ENCODE measurements at regions not wholly inside any gene's neighbourhood (a gene's known extent, or its start where the extent isn't known, plus 50 kb on each side); places are given as distances from the start of the nearest gene placed in this dataset.
"Not testable (repeated sequence)": the region's sequence is repeated elsewhere in the genome, so short reads cannot be mapped to it uniquely, and the experiment has no call there.

DNA sequence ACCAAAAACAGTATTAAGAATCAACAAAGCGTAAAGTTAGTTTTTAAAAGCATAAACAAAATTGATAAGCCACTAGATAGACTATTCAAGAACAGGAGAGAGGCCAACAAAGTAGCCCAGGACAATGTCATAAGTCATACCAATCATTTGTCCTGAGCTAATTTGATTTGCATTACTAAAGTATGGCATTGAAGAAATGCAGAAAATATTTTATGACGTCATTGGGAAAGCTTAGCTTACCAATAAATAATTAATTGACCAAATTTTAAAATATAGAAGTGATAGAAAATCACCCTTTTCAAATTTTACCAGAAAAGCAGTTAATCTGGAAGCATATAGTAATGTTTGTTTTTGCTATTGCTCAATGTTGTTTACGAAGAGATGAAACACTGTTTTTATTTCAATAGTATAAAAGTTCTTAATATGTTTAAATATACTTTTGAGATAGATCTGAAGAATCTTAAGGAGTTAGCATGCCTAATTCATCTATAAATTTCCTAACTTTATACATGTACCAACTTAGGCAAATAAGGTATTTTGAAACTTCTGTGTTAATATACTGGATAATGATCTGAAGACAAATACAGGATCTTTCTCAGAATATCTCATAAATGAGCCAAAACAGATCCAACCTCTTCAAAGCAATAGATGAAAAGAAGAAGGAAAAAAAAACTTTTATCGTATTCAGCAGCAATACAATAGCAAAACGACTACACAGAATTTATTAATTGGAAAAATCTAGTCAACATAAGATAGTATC is 1118.5 kb downstream of the SLC16A7 start:
- no peak for DNase-seq

DNA sequence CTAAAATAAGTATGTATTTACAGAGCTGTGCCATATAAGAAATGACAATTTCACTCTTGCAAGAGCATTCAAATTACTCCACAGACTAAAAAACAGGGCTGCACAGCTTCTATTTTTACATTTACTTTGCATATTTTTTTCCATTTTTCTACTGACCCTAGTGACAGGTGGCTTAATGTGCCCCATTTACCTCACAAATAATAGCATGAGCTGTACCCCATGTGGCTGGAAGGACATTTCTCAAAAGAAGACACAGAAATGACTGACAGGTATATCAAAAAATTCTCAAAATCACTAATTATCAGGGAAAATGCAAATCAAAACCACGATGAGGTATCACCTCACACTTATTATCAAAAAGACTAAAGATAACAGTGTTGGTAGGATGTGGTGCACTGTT is 1128.6 kb downstream of the SLC16A7 start:
- no peak for DNase-seq

DNA sequence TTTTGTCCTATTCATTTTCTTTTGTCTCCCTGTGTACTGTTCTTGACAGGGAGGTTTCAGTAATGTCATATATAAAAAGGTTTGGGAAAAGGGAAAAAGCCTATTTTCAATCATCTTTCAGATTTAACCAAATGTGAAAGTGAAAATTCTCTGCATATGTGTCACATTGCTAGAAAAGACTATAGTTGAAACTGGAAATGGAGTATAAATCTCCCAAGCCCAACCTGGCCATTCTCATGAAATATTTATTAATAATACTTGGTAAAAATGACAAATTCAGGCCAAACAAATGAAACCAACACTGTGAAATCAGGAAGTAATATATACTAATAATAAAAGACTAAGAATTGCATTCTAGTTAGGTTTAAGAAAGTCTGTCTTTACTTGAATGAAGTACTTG is 1129.2 kb downstream of the SLC16A7 start:
- no peak for DNase-seq

DNA sequence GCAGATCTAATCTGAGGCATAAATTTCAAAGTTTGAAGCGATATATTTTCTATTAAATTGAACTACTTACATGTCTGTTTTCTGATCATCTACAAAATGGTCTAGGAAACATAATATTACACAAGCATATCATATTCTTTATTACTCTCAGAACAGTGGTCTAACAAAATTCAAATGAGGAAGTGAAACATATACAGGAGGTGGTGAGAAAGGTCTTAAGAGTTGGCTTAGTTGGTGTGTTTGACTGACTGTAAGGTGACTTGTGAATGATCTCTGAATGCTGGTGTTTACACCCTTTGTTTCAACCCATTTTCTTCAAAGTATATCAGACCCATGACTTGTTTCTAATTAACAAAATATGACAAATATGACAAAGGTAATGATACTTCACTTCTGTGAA is 1156.8 kb downstream of the SLC16A7 start:
- no peak for DNase-seq

DNA sequence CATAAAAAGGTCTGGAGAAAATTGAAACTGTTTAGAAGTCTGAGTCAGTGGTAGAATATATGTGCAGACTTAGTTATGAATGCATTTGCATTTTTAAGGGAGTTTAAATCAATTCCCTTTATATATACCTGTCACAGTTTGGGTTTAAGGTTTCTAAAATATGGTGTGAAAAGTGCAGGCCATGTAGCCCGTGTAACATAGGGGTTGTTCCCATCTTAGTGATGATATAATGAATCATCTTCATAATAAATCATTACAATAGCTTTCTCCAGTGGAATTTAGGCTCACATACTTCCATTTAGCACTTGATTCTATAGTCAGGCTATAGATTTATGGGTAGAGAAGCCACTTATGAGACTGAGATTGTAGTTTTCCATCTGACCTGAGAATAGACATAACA is 1162.4 kb downstream of the SLC16A7 start:
- no peak for DNase-seq

DNA sequence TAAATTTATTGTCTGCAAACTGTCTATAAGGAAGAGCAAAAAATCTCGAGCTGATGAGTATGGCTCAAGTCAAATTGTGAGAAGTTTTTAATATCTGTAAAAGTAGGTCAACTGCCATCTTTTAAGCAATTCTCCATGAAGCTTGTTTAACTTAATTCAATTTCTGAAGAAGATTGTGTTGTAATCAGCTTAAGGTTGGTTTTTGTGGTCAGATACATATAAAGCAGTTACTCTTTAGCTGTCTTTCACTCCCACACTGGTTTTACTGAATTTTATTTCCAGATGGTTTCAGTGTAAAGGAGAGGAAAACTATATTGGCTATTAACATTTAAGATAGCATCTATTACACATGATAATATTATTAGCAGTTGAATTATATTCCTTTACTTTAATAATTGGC is 1165.1 kb downstream of the SLC16A7 start:
- no peak for DNase-seq

DNA sequence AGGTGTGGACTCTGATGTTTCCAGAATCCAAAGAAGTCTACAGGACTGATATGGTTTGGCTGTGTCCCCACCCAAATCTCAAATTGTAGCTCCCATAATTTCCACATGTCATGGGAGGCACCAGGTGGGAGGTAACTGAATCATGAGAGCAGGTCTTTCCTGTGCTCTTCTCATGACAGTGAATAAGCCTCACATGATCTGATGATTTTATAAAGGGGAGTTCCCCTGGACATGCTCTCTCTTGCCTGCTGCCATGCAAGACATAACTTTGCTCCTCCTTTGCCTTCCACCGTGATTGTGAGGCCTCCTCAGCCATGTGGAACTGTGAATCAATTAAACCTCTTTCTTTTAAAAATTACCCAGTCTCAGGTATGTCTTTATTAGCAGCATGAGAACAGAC is 1205.3 kb downstream of the SLC16A7 start:
- DNase-seq: not testable (repeated sequence)

DNA sequence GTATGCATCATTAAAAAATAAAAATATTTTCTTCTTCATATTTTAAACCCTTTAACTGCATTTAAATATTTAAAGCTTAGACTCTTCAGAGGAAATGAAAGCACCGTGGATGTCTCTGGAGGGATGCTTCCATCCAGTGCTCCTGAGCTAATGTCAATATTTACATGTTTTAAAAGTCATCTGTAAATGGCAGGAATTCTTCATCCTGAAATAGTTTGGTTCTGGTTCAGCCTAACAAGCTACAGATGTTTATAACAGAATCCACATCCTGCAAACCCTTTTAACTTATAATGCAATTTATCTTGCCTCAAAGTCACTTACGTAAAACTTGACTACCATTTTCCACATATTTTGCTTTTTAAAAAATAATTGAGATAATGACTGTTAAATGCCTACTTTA is 1207.3 kb downstream of the SLC16A7 start:
- no peak for DNase-seq

DNA sequence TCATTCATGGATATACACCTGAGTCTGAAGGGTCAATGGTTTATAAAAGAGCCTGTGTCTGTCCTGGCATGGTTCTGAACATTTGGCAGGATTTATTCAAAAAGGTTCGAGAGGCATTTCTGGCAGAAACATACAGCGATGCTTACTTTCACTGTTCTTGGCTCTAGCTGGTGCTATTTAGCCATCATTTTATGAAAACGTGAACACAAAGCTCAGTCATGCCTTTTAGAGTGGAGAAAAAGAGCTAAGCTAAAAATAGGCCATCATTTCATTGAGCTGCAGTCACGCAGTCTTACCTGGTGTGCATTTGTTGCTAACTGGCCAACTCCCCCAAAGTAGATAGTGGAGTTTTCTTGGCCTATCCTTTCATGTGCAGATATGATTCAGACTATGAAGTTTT is 1209.5 kb downstream of the SLC16A7 start:
- no peak for DNase-seq

DNA sequence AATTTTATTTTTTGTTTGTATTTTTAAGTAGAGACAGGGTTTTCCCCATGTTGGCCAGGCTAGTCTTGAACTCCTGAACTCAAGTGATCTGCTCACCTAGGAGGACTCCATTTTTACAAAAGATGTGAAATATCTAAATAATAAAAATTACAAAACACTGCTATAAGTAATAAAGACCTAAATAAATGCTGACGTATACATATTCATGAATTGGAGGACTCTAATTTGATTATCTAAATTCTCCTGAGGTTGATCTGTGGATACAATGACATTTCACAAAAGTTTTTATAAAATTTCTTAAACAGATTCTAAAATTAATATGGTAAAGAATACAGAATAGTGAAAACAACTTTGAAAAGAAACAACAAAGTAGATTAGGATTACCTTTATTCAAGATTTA is 1224.0 kb downstream of the SLC16A7 start:
- DNase-seq: no peak

DNA sequence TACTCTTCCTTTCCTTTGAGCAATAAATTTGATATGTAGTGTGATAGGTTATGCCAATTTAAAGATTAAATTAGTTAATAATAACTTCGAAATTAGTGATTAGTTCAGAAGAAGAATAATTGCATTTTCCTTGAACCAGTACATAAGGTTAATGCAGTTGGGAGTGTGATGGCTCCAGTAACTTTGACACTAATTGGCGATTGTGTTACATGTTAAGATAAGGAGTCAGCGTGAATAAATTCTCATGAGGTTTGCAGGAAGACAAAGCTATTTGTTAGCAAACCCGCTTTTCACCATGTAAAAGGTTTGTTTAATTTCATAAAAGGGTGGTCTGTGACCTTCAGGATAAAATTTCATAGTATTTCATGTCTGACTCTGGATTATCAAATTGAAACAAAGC is 1226.8 kb downstream of the SLC16A7 start:
- DNase-seq: no peak

DNA sequence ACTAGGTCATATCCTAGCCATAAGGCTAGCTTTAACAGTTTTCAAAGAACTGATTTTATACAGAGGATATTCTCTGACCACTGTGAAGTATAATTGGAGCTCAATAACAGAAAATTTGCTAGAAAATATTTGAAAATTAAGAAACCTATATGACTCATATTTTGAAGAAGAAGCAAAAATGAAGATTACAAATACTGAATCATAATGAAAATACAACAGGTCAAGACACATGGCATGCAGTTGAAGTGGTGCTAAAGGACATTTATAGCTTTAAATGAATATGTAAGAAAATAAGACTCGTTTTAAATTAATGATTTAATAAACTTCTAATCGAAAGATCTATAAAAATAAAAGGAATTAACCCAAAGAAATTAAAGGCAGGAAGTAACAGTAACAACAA is 1234.6 kb downstream of the SLC16A7 start:
- no peak for DNase-seq

DNA sequence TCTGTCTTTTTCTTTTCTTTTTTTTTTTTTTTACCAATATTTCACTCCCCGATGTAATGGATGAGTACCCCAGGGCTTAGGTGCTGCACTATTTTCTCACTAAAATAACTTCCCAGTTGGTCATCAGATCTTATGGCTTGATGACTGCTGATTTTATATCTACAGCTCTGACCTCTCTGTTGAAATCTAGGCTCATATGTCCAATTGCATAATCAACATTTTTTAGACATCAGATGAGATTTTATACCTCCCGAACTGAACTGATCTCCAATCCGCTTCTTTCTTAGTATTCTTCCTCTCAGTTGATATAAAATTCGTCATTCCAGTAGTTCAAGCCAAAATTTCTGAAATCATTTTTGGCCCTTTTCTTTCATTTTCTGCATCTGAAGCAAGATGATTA is 1236.5 kb downstream of the SLC16A7 start:
- no peak for DNase-seq

DNA sequence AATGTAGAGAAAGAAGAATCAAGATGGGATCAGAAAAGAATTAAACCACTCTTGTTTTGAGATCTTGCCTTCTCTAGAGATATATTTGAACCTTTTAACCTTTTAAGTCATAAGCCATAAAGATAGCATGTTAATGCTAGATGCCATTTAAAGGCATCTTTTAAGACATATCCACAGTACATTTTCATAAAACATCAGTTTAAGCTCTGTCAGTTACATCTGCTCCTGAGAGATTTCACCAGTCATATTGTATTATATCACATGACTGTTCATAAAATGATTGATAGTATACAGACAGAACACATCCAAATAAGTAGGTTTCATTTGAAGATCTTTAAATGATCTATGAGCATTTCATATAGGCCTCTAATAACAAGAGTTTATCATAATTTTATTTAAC is 1238.5 kb downstream of the SLC16A7 start:
- no peak for DNase-seq

DNA sequence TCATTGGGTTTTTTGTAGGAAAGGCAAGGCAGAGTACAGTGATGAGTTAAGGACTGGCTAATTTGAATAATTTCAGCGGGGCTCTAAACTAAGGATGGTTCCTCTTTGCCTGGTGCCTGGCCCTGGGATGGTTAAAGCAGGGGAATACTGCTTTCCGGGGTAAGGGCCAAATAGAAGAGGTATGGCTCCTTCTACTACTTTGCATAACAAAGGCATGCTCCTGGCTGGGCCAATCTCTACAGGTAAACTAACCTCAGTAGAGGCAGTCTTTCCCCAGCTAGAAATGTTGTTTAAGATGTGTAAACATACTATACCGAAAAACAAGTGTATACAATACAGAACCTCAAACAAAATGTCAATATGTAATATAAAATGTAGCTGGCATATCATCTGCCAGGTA is 1239.0 kb downstream of the SLC16A7 start:
- DNase-seq: no peak

DNA sequence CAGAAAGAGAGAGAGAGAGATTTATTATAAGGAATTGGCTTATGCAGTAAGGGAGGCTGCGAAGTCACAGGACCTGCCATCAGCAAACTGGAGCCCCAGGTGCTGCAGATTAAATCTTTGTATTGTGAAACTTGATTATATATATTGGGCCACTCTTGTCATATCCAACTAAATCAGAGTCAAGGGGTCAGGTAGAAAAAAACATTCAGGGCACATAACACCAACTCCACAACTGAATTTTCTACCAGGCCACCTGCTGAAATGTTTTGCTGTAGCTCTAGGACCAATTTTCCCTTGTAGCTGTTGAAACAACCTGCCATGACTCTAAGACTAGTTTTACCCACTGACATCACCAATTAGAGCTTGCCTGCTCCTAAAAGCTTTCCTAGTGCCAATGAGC is 1240.8 kb downstream of the SLC16A7 start:
- DNase-seq: no peak

DNA sequence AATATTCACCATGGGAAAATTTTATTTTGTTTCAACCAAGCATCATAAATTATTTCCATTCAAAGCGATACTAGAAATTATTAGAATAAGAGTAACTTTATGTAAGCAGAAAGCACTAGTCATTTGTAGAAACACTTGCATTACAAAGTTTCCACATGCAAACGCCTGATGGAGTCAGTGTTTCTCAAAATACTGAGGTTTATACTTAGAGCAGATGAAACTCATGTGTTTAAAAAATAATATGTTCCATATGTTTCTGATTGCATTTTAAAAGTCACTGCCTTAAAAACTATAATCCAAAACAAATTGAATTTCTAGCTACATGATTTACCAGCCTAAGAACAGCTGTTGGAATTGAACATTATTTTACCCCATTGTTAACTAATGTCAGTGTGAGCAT is 1246.4 kb downstream of the SLC16A7 start:
- DNase-seq: no peak

DNA sequence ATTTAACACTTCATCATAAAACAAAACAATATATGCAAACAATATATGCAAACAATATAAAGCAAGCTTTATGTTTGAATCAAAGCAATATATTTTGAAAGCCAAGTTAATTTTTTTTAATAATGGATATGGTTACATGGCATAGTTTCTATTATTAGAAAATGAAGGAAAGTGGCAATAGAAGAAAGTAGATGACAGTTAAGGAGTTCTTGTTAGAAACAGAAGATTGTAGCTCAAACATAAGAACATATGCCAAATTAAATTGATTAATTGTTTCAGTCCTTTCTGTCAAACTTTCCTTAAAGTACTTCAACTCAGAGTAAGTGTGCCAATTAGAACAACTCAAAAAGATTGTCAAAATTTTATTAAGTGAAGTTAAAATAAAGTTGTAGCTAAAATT is 1248.3 kb downstream of the SLC16A7 start:
- no peak for DNase-seq

DNA sequence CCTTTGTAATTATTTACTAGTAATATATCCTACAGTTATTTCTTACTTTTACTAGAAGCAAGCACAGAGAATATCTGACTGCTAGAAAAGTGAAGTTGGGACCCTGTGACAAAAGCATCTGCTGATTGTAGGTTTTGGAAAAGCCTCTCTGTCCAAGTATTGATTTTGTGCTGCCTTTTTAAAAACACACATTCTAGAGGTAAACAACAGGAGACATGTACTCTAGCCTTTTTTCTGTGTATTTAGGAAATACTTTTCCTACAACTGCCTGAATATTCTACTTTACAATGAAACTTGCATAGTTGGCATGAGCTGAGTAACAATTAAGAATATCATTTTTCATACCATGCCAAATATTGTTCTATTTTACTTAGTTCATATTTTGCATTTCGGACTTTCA is 1249.0 kb downstream of the SLC16A7 start:
- DNase-seq: no peak

DNA sequence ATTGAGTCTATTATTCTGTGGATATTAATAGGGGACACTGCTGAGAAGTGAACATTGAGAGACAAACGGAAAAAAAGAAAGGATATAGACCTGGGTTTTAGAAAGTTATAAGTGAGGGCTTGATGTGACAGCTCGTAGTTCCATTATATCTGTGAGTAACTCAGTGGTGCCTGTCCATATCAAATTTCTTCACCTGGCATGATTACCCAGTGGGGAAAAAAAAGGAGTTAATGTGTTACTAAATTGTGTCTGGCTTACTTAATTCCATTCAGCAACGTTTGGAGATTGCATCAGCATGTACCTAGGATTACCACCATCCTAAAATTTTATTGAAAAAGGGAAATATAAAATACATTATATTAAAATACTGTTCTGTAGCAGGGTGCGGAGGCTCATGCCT is 1249.9 kb downstream of the SLC16A7 start:
- no peak for DNase-seq

DNA sequence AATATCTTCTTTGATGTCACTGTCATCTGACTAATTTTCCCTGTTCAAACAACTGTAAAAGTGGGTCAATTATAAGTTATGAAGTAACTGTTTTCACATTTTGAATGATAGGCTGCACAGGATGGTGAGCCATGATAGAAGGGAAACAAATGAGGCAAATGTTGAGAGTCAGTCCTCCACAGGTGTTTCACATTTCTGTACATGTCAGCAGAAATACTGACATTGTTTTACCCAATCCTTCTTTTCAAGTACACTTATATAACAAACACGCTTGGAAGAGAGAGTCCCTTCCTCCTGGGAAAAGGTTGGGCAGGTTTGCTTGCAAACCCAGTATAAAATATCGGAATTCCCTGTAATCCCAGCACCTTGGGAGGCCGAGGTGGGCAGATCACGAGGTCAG is 1251.5 kb downstream of the SLC16A7 start:
- DNase-seq: no peak

DNA sequence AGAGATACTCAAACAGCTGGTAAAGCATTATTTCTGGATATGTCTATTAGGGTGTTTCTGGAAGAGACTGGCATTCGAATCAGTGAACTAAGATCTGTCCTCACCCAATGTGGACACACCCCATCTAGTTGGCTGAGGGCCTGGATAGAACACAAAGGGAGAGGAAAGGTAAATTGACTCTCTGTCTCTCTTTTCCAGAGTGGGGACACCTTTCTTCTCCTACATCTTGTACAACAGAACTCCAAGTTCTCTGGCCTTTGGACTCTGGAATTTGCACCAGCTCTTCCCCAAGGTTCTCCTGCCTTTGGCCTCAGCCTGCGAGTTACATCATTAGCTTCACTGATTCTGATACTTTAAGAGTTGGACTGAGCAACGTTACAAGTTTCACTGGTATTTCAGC is 1253.9 kb downstream of the SLC16A7 start:
- DNase-seq: no peak

DNA sequence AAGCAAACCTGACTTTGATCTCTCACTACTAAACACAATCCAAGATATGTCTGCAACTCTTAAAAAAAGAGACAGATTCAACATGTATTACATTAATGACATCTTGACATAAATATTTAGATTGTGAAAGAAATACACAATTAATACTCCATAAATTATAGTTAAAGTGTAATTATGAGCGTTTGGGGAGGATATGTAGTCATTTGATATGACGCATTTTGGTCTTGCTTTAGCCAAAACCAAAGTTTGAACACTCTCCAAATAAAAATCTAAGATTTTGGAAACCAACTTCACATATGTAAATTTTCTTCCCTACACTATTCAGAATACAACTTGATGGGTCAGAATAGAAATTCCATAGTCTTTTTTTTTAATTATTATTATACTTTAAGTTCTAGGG is 1257.6 kb downstream of the SLC16A7 start:
- DNase-seq: no peak

DNA sequence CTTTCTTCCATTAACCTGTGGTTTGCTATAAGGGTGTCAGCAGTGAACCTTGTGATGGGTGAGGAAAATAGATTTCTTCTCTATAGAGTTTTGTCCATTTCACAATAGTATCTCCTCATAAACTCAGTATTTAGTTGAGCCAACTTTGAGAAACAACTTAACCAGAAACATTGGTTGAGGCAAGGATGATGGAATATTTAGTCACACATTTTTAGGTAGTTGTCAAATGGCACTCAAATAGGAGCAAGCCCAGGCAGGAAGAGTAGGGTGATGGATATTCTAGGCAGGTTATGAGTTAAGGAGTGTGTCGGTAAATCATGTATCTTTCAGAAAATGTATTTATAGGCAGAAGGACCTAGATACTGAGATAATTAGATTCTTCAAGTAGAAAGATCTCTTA is 1267.6 kb downstream of the SLC16A7 start:
- DNase-seq: no peak

DNA sequence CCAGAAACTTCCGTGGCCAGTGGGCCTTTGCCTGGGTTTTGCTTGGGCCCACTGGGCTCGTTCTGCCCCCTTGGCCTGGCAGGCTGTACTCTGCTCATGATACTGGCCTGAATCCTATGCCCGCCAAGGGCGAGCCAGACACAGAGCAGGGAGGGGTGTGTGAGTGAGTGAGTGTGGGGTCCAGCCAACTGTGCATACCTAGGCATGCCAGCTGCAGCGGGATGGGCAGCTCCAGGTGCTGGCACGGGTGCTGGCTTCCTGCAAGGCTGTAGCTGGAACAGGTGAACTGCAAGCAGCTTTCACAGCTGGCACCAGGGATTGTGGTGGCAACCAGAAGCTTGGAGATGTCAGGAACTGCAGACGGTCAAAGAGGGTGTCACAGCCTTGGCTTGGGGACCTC is 1276.4 kb downstream of the SLC16A7 start:
- no peak for DNase-seq

Data from left kidney (tissue), 1 donor.